ENCODE measurements at regions not wholly inside any gene's neighbourhood (a gene's known extent, or its start where the extent isn't known, plus 50 kb on each side); places are given as distances from the start of the nearest gene placed in this dataset.
"Not testable (repeated sequence)": the region's sequence is repeated elsewhere in the genome, so short reads cannot be mapped to it uniquely, and the experiment has no call there.

- H3K36me3 ChIP-seq (ENCODE audit: control insufficient read depth in 1 of 2, insufficient read depth in 2 of 2, low read length in 2 of 2): no peaks in the 10 kb centered on the region
- no peak overlapping the region for H3K27ac ChIP-seq (ENCODE audit: low read depth, low read length)
- peaks cover 5 to 7% of the 10 kb centered on the region in 2 donors for H3K4me1 ChIP-seq (ENCODE audit: control insufficient read depth in 1 of 2, insufficient read depth in 2 of 2, low read length in 2 of 2)
- H3K27me3 ChIP-seq (ENCODE audit: control insufficient read depth in 1 of 2, insufficient read depth in 2 of 2, low read length in 2 of 2): no peaks in the 10 kb centered on the region
- no peak overlapping the region for H3K9ac ChIP-seq (ENCODE audit: low read depth in 1 of 2, low read length in 2 of 2)
- H3K4me3 ChIP-seq (ENCODE audit: low read depth in 1 of 2, low read length in 2 of 2): no peak overlapping the region
- H3K9me3 ChIP-seq (ENCODE audit: control insufficient read depth in 1 of 2, low read length in 2 of 2): no peaks in the 10 kb centered on the region
Observed at GRCh38 chrX:65194547-65194946, 218.3 kb upstream of the ZC4H2 start.

DNA sequence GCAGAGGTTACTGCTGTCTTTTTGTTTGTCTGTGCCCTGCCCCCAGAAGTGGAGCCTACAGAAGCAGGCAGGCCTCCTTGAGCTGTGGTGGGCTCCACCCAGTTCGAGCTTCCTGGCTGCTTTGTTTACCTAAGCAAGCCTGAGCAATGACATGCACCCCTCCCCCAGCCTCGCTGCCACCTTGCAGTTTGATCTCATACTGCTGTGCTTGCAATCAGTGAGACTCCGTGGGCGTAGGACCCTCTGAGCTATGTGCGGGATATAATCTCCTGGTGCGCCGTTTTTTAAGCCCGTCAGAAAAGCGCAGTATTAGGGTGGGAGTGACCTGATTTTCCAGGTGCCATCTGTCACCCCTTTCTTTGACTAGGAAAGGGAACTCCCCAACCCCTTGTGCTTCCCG lies 187.1 kb upstream of the ZC4H2 start:
- not testable (repeated sequence) for H3K9me3 ChIP-seq (ENCODE audit: control insufficient read depth in 1 of 2, low read length in 2 of 2); H3K4me1 ChIP-seq (ENCODE audit: control insufficient read depth in 1 of 2, insufficient read depth in 2 of 2, low read length in 2 of 2); H3K27me3 ChIP-seq (ENCODE audit: control insufficient read depth in 1 of 2, insufficient read depth in 2 of 2, low read length in 2 of 2); H3K27ac ChIP-seq (ENCODE audit: low read depth, low read length); H3K36me3 ChIP-seq (ENCODE audit: control insufficient read depth in 1 of 2, insufficient read depth in 2 of 2, low read length in 2 of 2); H3K9ac ChIP-seq (ENCODE audit: low read depth in 1 of 2, low read length in 2 of 2); H3K4me3 ChIP-seq (ENCODE audit: low read depth in 1 of 2, low read length in 2 of 2)

DNA sequence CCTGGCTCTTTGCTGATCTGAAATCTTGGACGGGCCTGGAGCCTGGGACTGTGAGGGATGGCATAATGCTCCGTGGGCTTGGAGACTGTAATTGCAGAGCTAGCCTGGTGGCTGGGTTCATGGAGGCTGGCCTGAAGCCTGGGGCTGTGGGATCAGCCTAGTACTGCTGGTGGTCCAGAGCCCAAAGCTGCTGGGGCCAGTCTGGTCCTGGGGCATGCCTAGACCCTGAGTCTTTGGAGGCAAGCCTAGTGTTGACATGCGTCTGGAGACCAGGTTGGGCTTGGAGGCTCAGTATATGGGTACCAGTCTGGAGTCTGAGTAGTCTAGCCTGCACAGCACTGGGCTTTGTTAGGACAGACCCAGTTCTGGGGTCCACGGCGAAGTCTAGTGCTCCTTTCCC lies 172.0 kb upstream of the ZC4H2 start:
- H3K9me3 ChIP-seq (ENCODE audit: control insufficient read depth in 1 of 2, low read length in 2 of 2): no peaks in the 10 kb centered on the region

GRCh38 chrX:65136424-65136823 lies 160.2 kb upstream of the ZC4H2 start:
- H3K9me3 ChIP-seq (ENCODE audit: control insufficient read depth in 1 of 2, low read length in 2 of 2): peaks cover 0 to 2% of the 10 kb centered on the region in 2 donors
- no peaks in the 10 kb centered on the region for H3K4me1 ChIP-seq (ENCODE audit: control insufficient read depth in 1 of 2, insufficient read depth in 2 of 2, low read length in 2 of 2)
- no peaks in the 10 kb centered on the region for H3K36me3 ChIP-seq (ENCODE audit: control insufficient read depth in 1 of 2, insufficient read depth in 2 of 2, low read length in 2 of 2)
- no peak overlapping the region for H3K9ac ChIP-seq (ENCODE audit: low read depth in 1 of 2, low read length in 2 of 2)
- H3K27me3 ChIP-seq (ENCODE audit: control insufficient read depth in 1 of 2, insufficient read depth in 2 of 2, low read length in 2 of 2): no peaks in the 10 kb centered on the region
- H3K4me3 ChIP-seq (ENCODE audit: low read depth in 1 of 2, low read length in 2 of 2): no peak overlapping the region
- no peak overlapping the region for H3K27ac ChIP-seq (ENCODE audit: low read depth, low read length)

More for the DNA sequence above, 172.0 kb upstream of the ZC4H2 start:
- Histone ChIP-seq H3K36me3 (ENCODE audit: control insufficient read depth in 1 of 2, insufficient read depth in 2 of 2, low read length in 2 of 2) (no peaks in the 10 kb centered on the region), H3K27ac (ENCODE audit: low read depth, low read length) (no peak overlapping the region), H3K4me3 (ENCODE audit: low read depth in 1 of 2, low read length in 2 of 2) (no peak overlapping the region), H3K4me1 (ENCODE audit: control insufficient read depth in 1 of 2, insufficient read depth in 2 of 2, low read length in 2 of 2) (no peaks in the 10 kb centered on the region), H3K27me3 (ENCODE audit: control insufficient read depth in 1 of 2, insufficient read depth in 2 of 2, low read length in 2 of 2) (no peaks in the 10 kb centered on the region), H3K9ac (ENCODE audit: low read depth in 1 of 2, low read length in 2 of 2) (no peak overlapping the region)

DNA sequence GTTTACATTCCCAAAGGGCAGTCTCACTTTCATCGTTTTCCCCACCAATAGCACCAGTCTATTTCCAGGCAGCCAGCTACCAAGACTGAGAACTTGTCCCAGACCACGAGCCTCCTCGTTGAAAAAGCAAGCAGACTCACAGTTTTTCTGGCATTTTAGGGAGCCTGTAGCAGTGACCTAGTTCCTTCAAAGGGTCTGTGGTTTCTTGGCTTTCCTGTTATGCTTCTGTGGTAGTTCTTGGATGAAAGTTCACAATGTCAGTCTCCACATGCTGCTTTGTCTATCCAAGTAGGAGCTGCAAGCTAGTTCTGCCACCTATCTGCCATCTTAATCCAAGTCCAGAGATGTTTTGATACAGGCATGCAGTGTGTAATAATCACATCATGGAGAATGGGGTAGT lies 151.6 kb upstream of the ZC4H2 start:
- H3K36me3 ChIP-seq (ENCODE audit: control insufficient read depth in 1 of 2, insufficient read depth in 2 of 2, low read length in 2 of 2): no peaks in the 10 kb centered on the region
- H3K9ac ChIP-seq (ENCODE audit: low read depth in 1 of 2, low read length in 2 of 2): no peak overlapping the region
- no peaks in the 10 kb centered on the region for H3K4me1 ChIP-seq (ENCODE audit: control insufficient read depth in 1 of 2, insufficient read depth in 2 of 2, low read length in 2 of 2)
- peaks cover 3% of the 10 kb centered on the region in 2 donors for H3K9me3 ChIP-seq (ENCODE audit: control insufficient read depth in 1 of 2, low read length in 2 of 2)
- H3K27ac ChIP-seq (ENCODE audit: low read depth, low read length): no peak overlapping the region
- H3K4me3 ChIP-seq (ENCODE audit: low read depth in 1 of 2, low read length in 2 of 2): no peak overlapping the region
- H3K27me3 ChIP-seq (ENCODE audit: control insufficient read depth in 1 of 2, insufficient read depth in 2 of 2, low read length in 2 of 2): no peaks in the 10 kb centered on the region

DNA sequence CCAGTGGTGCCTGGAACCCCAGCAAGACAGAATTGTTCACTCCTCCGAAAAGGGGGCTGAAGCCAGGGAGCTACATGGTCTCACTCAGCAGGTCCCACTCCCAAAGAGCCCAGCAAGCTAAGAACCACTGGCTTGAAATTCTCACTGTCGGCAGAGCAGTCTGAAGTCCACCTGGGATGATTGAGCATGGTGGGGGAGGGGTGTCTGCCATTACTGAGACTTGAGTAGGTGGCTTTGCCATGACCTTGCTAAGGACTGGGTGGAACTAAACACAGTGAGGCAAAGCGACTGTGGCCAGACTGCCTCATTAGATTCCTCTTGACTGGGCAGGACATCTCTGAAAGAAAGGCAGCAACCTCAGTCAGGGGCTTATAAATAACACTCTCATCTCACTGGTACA lies 122.6 kb upstream of the ZC4H2 start:
- Histone ChIP-seq H3K4me3 (ENCODE audit: low read depth in 1 of 2, low read length in 2 of 2) (no peak overlapping the region), H3K9ac (ENCODE audit: low read depth in 1 of 2, low read length in 2 of 2) (no peak overlapping the region), H3K27ac (ENCODE audit: low read depth, low read length) (no peak overlapping the region), H3K36me3 (ENCODE audit: control insufficient read depth in 1 of 2, insufficient read depth in 2 of 2, low read length in 2 of 2) (no peaks in the 10 kb centered on the region), H3K4me1 (ENCODE audit: control insufficient read depth in 1 of 2, insufficient read depth in 2 of 2, low read length in 2 of 2) (no peaks in the 10 kb centered on the region), H3K9me3 (ENCODE audit: control insufficient read depth in 1 of 2, low read length in 2 of 2) (peaks cover 0 to 3% of the 10 kb centered on the region in 2 donors), H3K27me3 (ENCODE audit: control insufficient read depth in 1 of 2, insufficient read depth in 2 of 2, low read length in 2 of 2) (no peaks in the 10 kb centered on the region)

DNA sequence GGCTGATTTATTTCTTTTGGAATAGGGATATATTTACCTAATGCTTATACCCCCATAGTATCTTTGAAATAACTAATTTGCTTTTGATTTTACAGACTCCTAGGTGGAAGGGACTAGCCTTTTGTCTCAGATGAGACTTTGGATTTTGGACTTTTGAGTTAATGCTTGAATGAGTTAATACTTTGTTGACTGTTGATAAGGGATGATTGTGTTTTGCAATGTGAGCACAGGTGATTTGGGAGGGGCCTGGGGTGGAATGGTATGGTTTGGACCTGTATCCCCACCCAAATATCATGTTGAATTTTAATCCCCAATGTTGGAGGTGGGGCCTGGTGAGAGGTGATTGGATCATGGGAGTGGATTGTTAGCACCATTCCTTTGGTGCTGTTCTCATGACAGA lies 117.4 kb upstream of the ZC4H2 start:
- H3K9ac ChIP-seq (ENCODE audit: low read depth in 1 of 2, low read length in 2 of 2): no peak overlapping the region
- H3K27ac ChIP-seq (ENCODE audit: low read depth, low read length): no peak overlapping the region
- no peaks in the 10 kb centered on the region for H3K4me1 ChIP-seq (ENCODE audit: control insufficient read depth in 1 of 2, insufficient read depth in 2 of 2, low read length in 2 of 2)
- peak overlapping the region in 1 of 2 donors; percentile 15 for H3K4me3 ChIP-seq (ENCODE audit: low read depth in 1 of 2, low read length in 2 of 2)
- no peaks in the 10 kb centered on the region for H3K36me3 ChIP-seq (ENCODE audit: control insufficient read depth in 1 of 2, insufficient read depth in 2 of 2, low read length in 2 of 2)
- peaks cover 5 to 6% of the 10 kb centered on the region in 2 donors for H3K9me3 ChIP-seq (ENCODE audit: control insufficient read depth in 1 of 2, low read length in 2 of 2)
- H3K27me3 ChIP-seq (ENCODE audit: control insufficient read depth in 1 of 2, insufficient read depth in 2 of 2, low read length in 2 of 2): no peaks in the 10 kb centered on the region

DNA sequence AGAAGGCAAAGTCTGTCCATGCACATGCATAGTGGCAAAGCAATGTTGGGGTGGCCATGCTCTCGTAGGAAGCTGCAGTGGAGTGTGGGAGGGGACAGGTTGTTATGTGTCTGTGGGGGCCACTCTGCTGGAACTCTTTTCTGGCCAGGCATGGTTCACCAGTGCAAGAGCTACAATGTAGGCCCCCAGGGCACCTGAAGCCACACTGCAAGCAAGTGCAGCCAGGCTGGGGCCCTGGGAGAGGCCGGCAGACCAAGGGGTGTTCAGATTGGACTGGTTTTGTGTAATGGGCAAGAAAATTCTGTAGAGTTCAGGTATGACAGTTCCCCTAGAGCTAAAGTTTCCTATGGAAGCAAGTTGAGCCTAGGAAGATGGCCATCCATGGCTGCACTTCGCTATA lies 97.0 kb upstream of the ZC4H2 start:
- H3K36me3 ChIP-seq (ENCODE audit: control insufficient read depth in 1 of 2, insufficient read depth in 2 of 2, low read length in 2 of 2): peaks cover 3 to 13% of the 10 kb centered on the region in 2 donors
- H3K27me3 ChIP-seq (ENCODE audit: control insufficient read depth in 1 of 2, insufficient read depth in 2 of 2, low read length in 2 of 2): no peaks in the 10 kb centered on the region
- no peak overlapping the region for H3K27ac ChIP-seq (ENCODE audit: low read depth, low read length)
- no peaks in the 10 kb centered on the region for H3K4me1 ChIP-seq (ENCODE audit: control insufficient read depth in 1 of 2, insufficient read depth in 2 of 2, low read length in 2 of 2)
- no peak overlapping the region for H3K4me3 ChIP-seq (ENCODE audit: low read depth in 1 of 2, low read length in 2 of 2)
- peaks cover 0 to 4% of the 10 kb centered on the region in 2 donors for H3K9me3 ChIP-seq (ENCODE audit: control insufficient read depth in 1 of 2, low read length in 2 of 2)
- H3K9ac ChIP-seq (ENCODE audit: low read depth in 1 of 2, low read length in 2 of 2): no peak overlapping the region

- Histone ChIP-seq H3K36me3 (ENCODE audit: control insufficient read depth in 1 of 2, insufficient read depth in 2 of 2, low read length in 2 of 2) (peaks cover 3 to 13% of the 10 kb centered on the region in 2 donors), H3K27ac (ENCODE audit: low read depth, low read length) (no peak overlapping the region), H3K27me3 (ENCODE audit: control insufficient read depth in 1 of 2, insufficient read depth in 2 of 2, low read length in 2 of 2) (no peaks in the 10 kb centered on the region), H3K9me3 (ENCODE audit: control insufficient read depth in 1 of 2, low read length in 2 of 2) (peaks cover 0 to 4% of the 10 kb centered on the region in 2 donors), H3K9ac (ENCODE audit: low read depth in 1 of 2, low read length in 2 of 2) (no peak overlapping the region), H3K4me3 (ENCODE audit: low read depth in 1 of 2, low read length in 2 of 2) (no peak overlapping the region), H3K4me1 (ENCODE audit: control insufficient read depth in 1 of 2, insufficient read depth in 2 of 2, low read length in 2 of 2) (no peaks in the 10 kb centered on the region)
Observed at GRCh38 chrX:65072590-65072989, 96.3 kb upstream of the ZC4H2 start.

GRCh38 chrX:65058626-65059025 lies 82.4 kb upstream of the ZC4H2 start:
- H3K27ac ChIP-seq (ENCODE audit: low read depth, low read length); H3K36me3 ChIP-seq (ENCODE audit: control insufficient read depth in 1 of 2, insufficient read depth in 2 of 2, low read length in 2 of 2); H3K4me3 ChIP-seq (ENCODE audit: low read depth in 1 of 2, low read length in 2 of 2); H3K9me3 ChIP-seq (ENCODE audit: control insufficient read depth in 1 of 2, low read length in 2 of 2); H3K9ac ChIP-seq (ENCODE audit: low read depth in 1 of 2, low read length in 2 of 2); H3K4me1 ChIP-seq (ENCODE audit: control insufficient read depth in 1 of 2, insufficient read depth in 2 of 2, low read length in 2 of 2); H3K27me3 ChIP-seq (ENCODE audit: control insufficient read depth in 1 of 2, insufficient read depth in 2 of 2, low read length in 2 of 2): not testable (repeated sequence)

DNA sequence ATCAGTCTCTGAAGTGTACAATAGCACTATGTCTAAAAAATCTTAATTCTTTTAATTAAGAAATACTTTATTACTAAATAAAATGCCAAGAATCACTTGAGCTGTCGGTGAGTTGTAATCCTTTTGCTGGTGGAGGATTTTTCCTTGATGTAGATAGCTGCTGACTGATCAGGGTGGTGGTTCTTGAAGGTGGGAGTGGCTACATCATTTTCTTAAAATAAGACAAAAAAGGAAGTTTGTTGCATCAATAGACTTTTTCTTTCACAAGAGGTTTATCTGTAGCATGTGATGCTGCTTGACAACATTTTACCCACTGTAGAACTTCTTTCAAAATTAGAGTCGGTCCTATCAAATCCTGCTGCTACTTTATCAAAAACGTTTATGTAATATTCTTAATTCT lies 68.8 kb upstream of the ZC4H2 start:
- H3K27ac ChIP-seq (ENCODE audit: low read depth, low read length): no peak overlapping the region

More for the DNA sequence above, 68.8 kb upstream of the ZC4H2 start:
- Histone ChIP-seq H3K9me3 (ENCODE audit: control insufficient read depth in 1 of 2, low read length in 2 of 2) (peaks cover 0 to 13% of the 10 kb centered on the region in 2 donors), H3K4me1 (ENCODE audit: control insufficient read depth in 1 of 2, insufficient read depth in 2 of 2, low read length in 2 of 2) (no peaks in the 10 kb centered on the region), H3K9ac (ENCODE audit: low read depth in 1 of 2, low read length in 2 of 2) (no peak overlapping the region), H3K36me3 (ENCODE audit: control insufficient read depth in 1 of 2, insufficient read depth in 2 of 2, low read length in 2 of 2) (no peaks in the 10 kb centered on the region), H3K27me3 (ENCODE audit: control insufficient read depth in 1 of 2, insufficient read depth in 2 of 2, low read length in 2 of 2) (no peaks in the 10 kb centered on the region), H3K4me3 (ENCODE audit: low read depth in 1 of 2, low read length in 2 of 2) (no peak overlapping the region)
